NCI-H2196 (cell line): ENCODE measurements at regions not wholly inside any gene's neighbourhood (a gene's known extent, or its start where the extent isn't known, plus 50 kb on each side); places are given as distances from the start of the nearest gene placed in this dataset.
"Not testable (repeated sequence)": the region's sequence is repeated elsewhere in the genome, so short reads cannot be mapped to it uniquely, and the experiment has no call there.

Experiments used
- DNase-seq: peaks from one replicate; lab custom pipeline; 2025; ENCODE audit not compliant: unreplicated experiment; lab: John Stamatoyannopoulos, UW

GRCh38 chr5:23103566-23103965 is 250.4 kb upstream of the CDH12 start:
- no peak for DNase-seq

GRCh38 chr5:23095418-23095817 is 242.3 kb upstream of the CDH12 start:
- not testable (repeated sequence) for DNase-seq

GRCh38 chr5:23089286-23089685 is 236.1 kb upstream of the CDH12 start:
- no peak for DNase-seq

DNA sequence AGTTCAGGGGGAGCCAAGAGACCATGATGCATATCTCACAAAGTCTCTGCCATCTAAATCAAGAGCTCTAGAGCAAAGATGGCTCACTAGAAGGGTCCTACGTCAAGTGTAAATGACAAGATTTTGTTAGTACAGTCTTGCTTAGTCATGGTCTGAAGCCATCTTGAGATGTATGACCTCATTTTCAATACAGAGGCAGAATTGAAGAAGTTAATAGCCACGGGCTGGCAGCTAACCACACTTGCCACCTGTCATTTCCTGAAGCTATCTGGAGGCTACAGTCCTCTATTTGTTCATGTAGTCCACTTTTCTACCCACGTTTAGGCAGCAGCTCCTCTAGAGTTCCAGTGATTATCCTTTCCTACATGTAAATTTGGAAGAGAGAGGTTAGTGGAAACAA is 231.7 kb upstream of the CDH12 start:
- no peak for DNase-seq

DNA sequence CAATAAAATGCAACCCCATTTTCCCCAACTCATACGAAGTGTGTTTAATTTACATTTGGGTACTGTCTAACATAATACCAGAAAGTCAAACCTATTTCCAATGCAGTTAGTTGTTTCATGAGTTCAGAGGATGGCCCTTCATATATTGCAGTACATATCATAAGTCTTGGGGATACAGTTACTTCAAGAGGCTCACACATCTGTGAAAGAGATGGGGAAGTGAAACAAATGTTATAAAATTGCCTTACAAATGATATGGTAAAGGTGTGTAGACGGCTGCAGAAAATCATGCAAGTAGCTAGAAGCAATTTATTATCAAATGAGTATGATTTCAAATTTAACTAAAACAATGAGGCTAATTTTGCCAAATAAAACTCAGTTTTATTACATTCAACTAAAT is 219.0 kb upstream of the CDH12 start:
- DNase-seq = no peak

GRCh38 chr5:23071682-23072081 is 218.5 kb upstream of the CDH12 start:
- DNase-seq = no peak

GRCh38 chr5:23064710-23065109 is 211.6 kb upstream of the CDH12 start:
- no peak for DNase-seq

DNA sequence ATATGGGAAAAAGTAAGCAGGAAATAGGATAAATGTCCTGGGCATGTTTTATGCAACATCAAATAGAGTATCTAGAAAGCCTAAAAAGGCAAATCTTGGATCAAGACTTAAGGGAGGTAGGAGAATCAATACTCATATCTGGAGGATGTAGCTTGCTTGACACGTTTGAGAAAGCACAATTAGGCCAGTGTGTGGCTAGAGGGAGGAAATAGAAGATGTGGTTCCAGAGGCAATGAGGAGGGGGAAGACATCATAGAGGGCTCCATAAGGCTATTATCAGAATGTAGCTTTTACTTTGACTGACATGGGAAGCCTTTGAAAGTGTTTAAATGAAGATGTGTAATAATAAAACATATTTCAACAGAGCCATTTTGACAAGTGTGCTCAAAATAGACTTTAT is 200.7 kb upstream of the CDH12 start:
- no peak for DNase-seq

DNA sequence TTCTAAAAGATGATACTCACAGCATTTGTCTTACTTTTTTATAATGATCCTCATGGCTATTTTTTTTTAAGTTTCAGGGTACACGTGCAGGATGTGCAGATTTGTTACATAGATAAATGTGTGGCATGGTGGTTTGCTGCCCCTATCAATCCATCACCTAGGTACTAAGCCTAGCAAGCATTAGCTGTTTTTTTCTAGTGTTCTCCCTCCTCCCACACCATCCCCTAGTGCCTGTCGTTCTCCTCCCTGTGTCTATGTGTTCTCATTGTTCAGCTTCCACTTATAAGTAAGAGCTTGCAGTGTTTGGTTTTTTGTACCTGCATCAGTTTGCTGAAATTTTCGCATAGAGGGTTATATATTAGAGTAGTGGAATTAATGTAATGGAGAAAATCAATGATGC is 189.1 kb upstream of the CDH12 start:
- DNase-seq = no peak

DNA sequence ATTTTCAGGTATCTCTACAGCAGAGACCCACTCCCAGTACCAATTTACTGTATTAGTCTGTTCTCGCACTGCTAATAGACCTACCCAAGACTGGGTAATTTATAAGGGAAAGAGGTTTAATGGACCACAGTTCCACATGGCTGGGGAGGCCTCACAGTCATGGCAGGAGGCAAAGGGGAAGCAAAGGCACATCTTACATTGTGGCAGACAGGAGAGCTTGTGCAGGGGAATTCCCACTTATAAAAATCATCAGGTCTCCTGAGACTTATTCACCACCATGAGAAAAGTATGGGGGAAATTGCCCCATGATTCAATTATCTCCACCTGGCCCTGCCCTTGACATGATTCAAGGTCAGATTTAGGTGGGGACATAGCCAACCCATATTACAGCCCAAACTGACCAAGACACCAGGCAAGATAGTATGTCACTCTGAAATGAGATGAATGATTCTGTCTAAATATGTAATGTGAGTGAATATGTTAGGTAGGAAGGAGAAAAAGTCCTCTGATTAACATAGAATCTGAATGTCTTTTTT is 182.5 kb upstream of the CDH12 start:
- DNase-seq = no peak

DNA sequence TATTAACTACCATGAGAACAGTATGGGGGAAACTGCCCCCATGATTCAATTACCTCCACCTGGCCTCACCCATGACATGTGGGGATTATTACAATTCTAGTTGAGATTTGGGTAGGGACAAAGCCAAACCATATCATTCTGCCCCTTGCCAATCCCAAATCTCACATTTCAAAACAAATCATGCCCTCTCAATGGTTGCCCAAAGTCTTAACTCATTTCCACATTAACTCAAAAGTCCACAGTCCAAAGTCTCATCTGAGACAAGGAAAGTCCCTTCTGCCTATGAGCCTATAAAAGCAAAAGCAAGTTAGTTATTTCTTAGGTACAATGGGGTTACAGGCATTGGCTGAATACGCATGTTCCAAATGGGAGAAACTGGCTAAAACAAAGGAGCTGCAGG is 180.7 kb upstream of the CDH12 start:
- no peak for DNase-seq

GRCh38 chr5:23029290-23029689 is 176.1 kb upstream of the CDH12 start:
- DNase-seq = no peak

DNA sequence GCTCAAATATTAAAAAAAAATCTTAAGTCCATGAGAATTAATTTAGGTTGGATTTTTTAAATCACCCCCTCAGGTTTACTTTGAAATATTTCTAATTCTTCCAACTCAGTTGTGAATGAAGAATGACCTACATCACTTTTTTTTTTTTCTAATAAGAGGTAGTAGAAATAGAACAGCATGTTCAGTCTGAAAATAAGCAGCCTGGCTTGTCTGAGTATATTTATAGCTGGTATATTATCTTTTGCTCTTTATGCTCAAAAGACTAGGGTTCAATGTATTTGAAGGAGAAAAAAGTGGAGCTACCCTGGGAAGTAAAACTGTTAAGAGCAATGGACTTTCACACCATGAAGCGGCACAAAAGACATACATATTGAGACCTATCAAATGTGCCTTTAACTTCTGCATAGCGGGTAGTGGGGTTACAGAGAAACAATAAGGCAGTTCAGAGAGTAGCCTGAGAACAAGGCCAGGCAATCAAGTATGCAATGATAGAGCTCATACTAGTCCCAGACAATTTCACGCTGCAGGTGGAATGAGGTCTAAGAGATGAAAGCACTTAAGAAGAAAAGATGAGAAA is 175.4 kb upstream of the CDH12 start:
- DNase-seq = no peak

GRCh38 chr5:23027830-23028229 is 174.7 kb upstream of the CDH12 start:
- DNase-seq = no peak

GRCh38 chr5:23027331-23027730 is 174.2 kb upstream of the CDH12 start:
- DNase-seq = no peak

- DNase-seq = no peak
These were observed 173.4 kb upstream of the CDH12 start for GRCh38 chr5:23026252-23027170.

GRCh38 chr5:23025629-23026233 is 172.6 kb upstream of the CDH12 start:
- no peak for DNase-seq

DNA sequence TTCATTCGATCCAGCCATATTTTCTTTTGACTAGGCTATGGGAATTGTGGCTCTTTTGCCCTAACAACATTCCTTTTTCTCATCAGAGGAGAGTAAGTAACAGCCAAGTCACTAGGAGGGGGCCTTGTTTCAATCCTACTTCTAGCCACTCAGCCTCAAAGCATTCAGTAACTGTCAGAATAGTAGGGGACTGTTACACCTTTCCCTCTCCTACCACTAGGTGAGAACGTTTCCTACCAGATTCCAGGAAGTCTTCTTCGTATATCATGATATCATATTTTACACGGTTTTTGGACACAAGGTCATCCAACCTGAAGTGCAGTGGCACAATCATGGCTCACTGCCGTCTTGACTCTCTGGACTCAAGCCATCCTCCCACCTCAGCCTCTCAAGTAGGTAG is 171.3 kb upstream of the CDH12 start:
- DNase-seq = no peak

DNA sequence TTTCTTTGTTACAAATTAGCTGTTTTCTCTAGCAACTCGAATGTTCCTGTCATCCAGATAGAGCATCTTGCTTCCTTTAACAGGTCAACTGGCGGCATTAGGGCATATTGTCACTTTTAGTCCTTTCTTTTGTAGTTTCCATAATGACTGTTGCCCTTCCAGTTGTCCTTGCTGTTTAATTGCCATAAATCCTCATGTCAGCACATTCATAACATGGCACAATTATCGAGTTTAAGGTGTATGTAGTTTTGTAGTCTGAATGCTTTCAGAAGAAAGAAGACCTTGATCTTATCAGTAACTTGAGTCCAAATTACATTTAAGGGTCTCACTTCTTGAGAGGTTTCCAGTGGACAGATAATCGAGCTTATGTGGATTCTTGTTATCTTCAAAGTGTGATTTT is 161.7 kb upstream of the CDH12 start:
- DNase-seq = no peak

GRCh38 chr5:23014266-23014665 is 161.1 kb upstream of the CDH12 start:
- no peak for DNase-seq

- DNase-seq = no peak
These were observed 160.4 kb upstream of the CDH12 start for GRCh38 chr5:23013395-23013998.

- DNase-seq = no peak
These were observed 159.7 kb upstream of the CDH12 start for GRCh38 chr5:23012842-23013241.
